HEK293 (cell line): ENCODE measurements at regions not wholly inside any gene's neighbourhood (a gene's known extent, or its start where the extent isn't known, plus 50 kb on each side); places are given as distances from the start of the nearest gene placed in this dataset.

Source experiments
- CTCF ChIA-PET: fragments of 350-600 bp; formaldehyde crosslinking; extraction: SDS; loops from one replicate; lab custom pipeline; 2021; ENCODE audit warnings: antibody characterized with exemption; lab: Yijun Ruan, JAX
- POLR2A ChIA-PET: fragments of 300-600 bp; formaldehyde crosslinking; extraction: SDS; loops from one replicate; lab custom pipeline; 2020; ENCODE audit warnings: antibody characterized with exemption, inconsistent platforms; lab: Yijun Ruan, JAX
- H3K27ac ChIP-seq: fragments of 200-500 bp; sonication (Bioruptor generic); 2 replicates; pipeline ENCODE4 v1.5.1; 2014; ENCODE audit warnings: low read depth, low read length, control low read depth, inconsistent platforms; ENCODE audit errors: extremely low read depth
- H3K36me3 ChIP-seq, 2 experiments: fragments of 200-500 bp in 1 of 2; sonication (Bioruptor generic) in 1 of 2; 1 replicate in 1 of 2; 2 replicates in 1 of 2; pipeline ENCODE4 v1.5.1; 2014 to 2017; ENCODE audit warnings: inconsistent platforms in 2 of 2, low read length in 2 of 2; ENCODE audit not compliant: control insufficient read depth in 2 of 2, insufficient read depth in 1 of 2
- H3K4me1 ChIP-seq: fragments of 200-500 bp; sonication (Bioruptor generic); 2 replicates; pipeline ENCODE4 v1.5.1; 2014; ENCODE audit warnings: mild to moderate bottlenecking, low read length, inconsistent platforms; ENCODE audit not compliant: control insufficient read depth, insufficient read depth
- H3K4me3 ChIP-seq: 2 replicates; pipeline ENCODE4 v1.5.1; 2011; ENCODE audit warnings: low read depth, mild to moderate bottlenecking, control low read depth, low read length, moderate library complexity
- H3K9me3 ChIP-seq: fragments of 200-500 bp; sonication (Bioruptor generic); 2 replicates; pipeline ENCODE4 v1.5.1; 2014; ENCODE audit warnings: low read depth, low read length, inconsistent platforms; ENCODE audit not compliant: control insufficient read depth, insufficient read depth
- KLF1 ChIP-seq: fragments of 450-650 bp; formaldehyde crosslinking; IDR thresholded peaks from 2 replicates; pipeline ENCODE4 v1.5.1; 2016; ENCODE audit warnings: missing biosample characterization, missing genetic modification characterization
- OSR2 ChIP-seq: fragments of 450-650 bp; formaldehyde crosslinking; IDR thresholded peaks from 2 replicates; pipeline ENCODE4 v1.5.1; 2016; ENCODE audit warnings: missing biosample characterization, missing genetic modification characterization
- ZNF175 ChIP-seq: fragments of 450-650 bp; formaldehyde crosslinking; IDR thresholded peaks from 2 replicates; pipeline ENCODE4 v1.5.1; 2016; ENCODE audit warnings: missing biosample characterization, missing genetic modification characterization
- ZNF2 ChIP-seq: fragments of 450-650 bp; formaldehyde crosslinking; IDR thresholded peaks from 2 replicates; pipeline ENCODE4 v1.5.1; 2016; ENCODE audit warnings: missing biosample characterization, missing genetic modification characterization
- ZNF433 ChIP-seq: fragments of 450-650 bp; formaldehyde crosslinking; IDR thresholded peaks from 2 replicates; pipeline ENCODE4 v1.5.1; 2016; ENCODE audit warnings: missing biosample characterization, missing genetic modification characterization, low read depth
- ZNF548 ChIP-seq: fragments of 450-650 bp; formaldehyde crosslinking; IDR thresholded peaks from 2 replicates; pipeline ENCODE4 v1.5.1; 2016; ENCODE audit warnings: missing biosample characterization, missing genetic modification characterization
- ZNF558 ChIP-seq: fragments of 450-650 bp; formaldehyde crosslinking; IDR thresholded peaks from 2 replicates; pipeline ENCODE4 v1.5.1; 2016; ENCODE audit warnings: missing biosample characterization, missing genetic modification characterization
- ZNF600 ChIP-seq: fragments of 450-650 bp; formaldehyde crosslinking; IDR thresholded peaks from 2 replicates; pipeline ENCODE4 v1.5.1; 2016; ENCODE audit warnings: missing biosample characterization, missing genetic modification characterization
- ZNF610 ChIP-seq: fragments of 450-650 bp; formaldehyde crosslinking; IDR thresholded peaks from 2 replicates; pipeline ENCODE4 v1.5.1; 2016; ENCODE audit warnings: missing biosample characterization, missing genetic modification characterization, borderline replicate concordance
- ZNF629 ChIP-seq: fragments of 450-650 bp; formaldehyde crosslinking; IDR thresholded peaks from 2 replicates; pipeline ENCODE4 v1.5.1; 2017; ENCODE audit warnings: missing biosample characterization, missing genetic modification characterization
- ZNF692 ChIP-seq: fragments of 450-650 bp; formaldehyde crosslinking; IDR thresholded peaks from 2 replicates; pipeline ENCODE4 v1.5.1; 2016; ENCODE audit warnings: missing biosample characterization, missing genetic modification characterization
- ZNF768 ChIP-seq: fragments of 450-650 bp; formaldehyde crosslinking; IDR thresholded peaks from 2 replicates; pipeline ENCODE4 v1.5.1; 2018; ENCODE audit warnings: missing biosample characterization, mild to moderate bottlenecking, missing genetic modification characterization
- ZSCAN23 ChIP-seq: fragments of 450-650 bp; formaldehyde crosslinking; IDR thresholded peaks from 2 replicates; pipeline ENCODE4 v1.5.1; 2016; ENCODE audit warnings: missing biosample characterization, missing genetic modification characterization
- TF ChIP-seq, protein P1 (sequence below): fragments of 450-650 bp; formaldehyde crosslinking; IDR thresholded peaks from 2 replicates; pipeline ENCODE4 v1.5.1; 2016; ENCODE audit warnings: missing biosample characterization, missing genetic modification characterization
- TF ChIP-seq, protein P2 (sequence below): fragments of 450-650 bp; formaldehyde crosslinking; IDR thresholded peaks from 2 replicates; pipeline ENCODE4 v1.5.1; 2016; ENCODE audit warnings: missing biosample characterization, missing genetic modification characterization
- TF ChIP-seq, protein P3 (sequence below): fragments of 450-650 bp; formaldehyde crosslinking; IDR thresholded peaks from 2 replicates; pipeline ENCODE4 v1.5.1; 2017; ENCODE audit warnings: missing biosample characterization, missing genetic modification characterization
- TF ChIP-seq, protein P4 (sequence below): fragments of 450-650 bp; formaldehyde crosslinking; IDR thresholded peaks from 2 replicates; pipeline ENCODE4 v1.5.0; 2017; ENCODE audit warnings: missing biosample characterization, missing genetic modification characterization, borderline replicate concordance

- CTCF ChIA-PET = interaction anchor here (0.6 to 1.0 kb wide), 2 partner anchors 514 to 657 kb away, joined by 4 read pairs; no protein-coding TSS in a partner anchor
- H3K9me3 ChIP-seq = no peaks in the 10 kb centered on the region; the same call in 1 of the 2 replicates
- H3K36me3 ChIP-seq = no peaks in the 10 kb centered on the region; a peak in 1 of 3 replicates
- no peak overlapping the region for H3K27ac ChIP-seq
- TF ChIP-seq ZNF175 (tag by site-specific recombination) (no peak), ZNF433 (no peak), KLF1 (tag by site-specific recombination) (no peak), ZNF600 (no peak), ZNF629 (no peak), OSR2 (tag by site-specific recombination) (no peak)
- TF ChIP-seq, protein P1, sequence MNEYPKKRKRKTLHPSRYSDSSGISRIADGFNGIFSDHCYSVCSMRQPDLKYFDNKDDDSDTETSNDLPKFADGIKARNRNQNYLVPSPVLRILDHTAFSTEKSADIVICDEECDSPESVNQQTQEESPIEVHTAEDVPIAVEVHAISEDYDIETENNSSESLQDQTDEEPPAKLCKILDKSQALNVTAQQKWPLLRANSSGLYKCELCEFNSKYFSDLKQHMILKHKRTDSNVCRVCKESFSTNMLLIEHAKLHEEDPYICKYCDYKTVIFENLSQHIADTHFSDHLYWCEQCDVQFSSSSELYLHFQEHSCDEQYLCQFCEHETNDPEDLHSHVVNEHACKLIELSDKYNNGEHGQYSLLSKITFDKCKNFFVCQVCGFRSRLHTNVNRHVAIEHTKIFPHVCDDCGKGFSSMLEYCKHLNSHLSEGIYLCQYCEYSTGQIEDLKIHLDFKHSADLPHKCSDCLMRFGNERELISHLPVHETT (tag by site-specific recombination) = no peak
- TF ChIP-seq, protein P2, sequence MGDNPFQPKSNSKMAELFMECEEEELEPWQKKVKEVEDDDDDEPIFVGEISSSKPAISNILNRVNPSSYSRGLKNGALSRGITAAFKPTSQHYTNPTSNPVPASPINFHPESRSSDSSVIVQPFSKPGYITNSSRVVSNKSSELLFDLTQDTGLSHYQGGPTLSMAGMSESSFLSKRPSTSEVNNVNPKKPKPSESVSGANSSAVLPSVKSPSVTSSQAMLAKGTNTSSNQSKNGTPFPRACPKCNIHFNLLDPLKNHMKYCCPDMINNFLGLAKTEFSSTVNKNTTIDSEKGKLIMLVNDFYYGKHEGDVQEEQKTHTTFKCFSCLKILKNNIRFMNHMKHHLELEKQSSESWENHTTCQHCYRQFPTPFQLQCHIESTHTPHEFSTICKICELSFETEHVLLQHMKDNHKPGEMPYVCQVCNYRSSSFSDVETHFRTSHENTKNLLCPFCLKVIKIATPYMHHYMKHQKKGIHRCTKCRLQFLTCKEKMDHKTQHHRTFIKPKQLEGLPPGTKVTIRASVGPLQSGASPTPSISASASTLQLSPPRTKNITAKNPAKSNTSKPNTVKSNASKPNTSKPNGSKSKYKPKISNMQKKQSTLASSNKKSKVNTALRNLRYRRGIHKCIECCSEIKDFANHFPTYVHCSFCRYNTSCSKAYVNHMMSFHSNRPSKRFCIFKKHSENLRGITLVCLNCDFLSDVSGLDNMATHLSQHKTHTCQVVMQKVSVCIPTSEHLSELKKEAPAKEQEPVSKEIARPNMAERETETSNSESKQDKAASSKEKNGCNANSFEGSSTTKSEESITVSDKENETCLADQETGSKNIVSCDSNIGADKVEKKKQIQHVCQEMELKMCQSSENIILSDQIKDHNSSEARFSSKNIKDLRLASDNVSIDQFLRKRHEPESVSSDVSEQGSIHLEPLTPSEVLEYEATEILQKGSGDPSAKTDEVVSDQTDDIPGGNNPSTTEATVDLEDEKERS (tag by site-specific recombination) = no peak
- POLR2A ChIA-PET = no interaction called here
- H3K4me3 ChIP-seq = no peak overlapping the region
- H3K4me1 ChIP-seq = no peaks in the 10 kb centered on the region
These were observed 219.5 kb upstream of the TSHZ3 start for GRCh38 chr19:31568724-31569123.

- Histone ChIP-seq H3K27ac (no peak overlapping the region), H3K36me3 (no peaks in the 10 kb centered on the region; a peak in 1 of 3 replicates), H3K9me3 (no peaks in the 10 kb centered on the region; the same call in 1 of the 2 replicates)
- TF ChIP-seq ZSCAN23 (no peak), ZNF558 (tag by site-specific recombination) (no peak), ZNF610 (tag by site-specific recombination) (no peak), ZNF692 (tag by site-specific recombination) (no peak), ZNF548 (tag by site-specific recombination) (no peak), ZNF2 (tag by site-specific recombination) (no peak), ZNF768 (tag by site-specific recombination) (no peak)
- TF ChIP-seq, protein P3, sequence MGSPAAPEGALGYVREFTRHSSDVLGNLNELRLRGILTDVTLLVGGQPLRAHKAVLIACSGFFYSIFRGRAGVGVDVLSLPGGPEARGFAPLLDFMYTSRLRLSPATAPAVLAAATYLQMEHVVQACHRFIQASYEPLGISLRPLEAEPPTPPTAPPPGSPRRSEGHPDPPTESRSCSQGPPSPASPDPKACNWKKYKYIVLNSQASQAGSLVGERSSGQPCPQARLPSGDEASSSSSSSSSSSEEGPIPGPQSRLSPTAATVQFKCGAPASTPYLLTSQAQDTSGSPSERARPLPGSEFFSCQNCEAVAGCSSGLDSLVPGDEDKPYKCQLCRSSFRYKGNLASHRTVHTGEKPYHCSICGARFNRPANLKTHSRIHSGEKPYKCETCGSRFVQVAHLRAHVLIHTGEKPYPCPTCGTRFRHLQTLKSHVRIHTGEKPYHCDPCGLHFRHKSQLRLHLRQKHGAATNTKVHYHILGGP = no peak
- TF ChIP-seq, protein P4, sequence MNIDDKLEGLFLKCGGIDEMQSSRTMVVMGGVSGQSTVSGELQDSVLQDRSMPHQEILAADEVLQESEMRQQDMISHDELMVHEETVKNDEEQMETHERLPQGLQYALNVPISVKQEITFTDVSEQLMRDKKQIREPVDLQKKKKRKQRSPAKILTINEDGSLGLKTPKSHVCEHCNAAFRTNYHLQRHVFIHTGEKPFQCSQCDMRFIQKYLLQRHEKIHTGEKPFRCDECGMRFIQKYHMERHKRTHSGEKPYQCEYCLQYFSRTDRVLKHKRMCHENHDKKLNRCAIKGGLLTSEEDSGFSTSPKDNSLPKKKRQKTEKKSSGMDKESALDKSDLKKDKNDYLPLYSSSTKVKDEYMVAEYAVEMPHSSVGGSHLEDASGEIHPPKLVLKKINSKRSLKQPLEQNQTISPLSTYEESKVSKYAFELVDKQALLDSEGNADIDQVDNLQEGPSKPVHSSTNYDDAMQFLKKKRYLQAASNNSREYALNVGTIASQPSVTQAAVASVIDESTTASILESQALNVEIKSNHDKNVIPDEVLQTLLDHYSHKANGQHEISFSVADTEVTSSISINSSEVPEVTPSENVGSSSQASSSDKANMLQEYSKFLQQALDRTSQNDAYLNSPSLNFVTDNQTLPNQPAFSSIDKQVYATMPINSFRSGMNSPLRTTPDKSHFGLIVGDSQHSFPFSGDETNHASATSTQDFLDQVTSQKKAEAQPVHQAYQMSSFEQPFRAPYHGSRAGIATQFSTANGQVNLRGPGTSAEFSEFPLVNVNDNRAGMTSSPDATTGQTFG = no peak
- TF ChIP-seq, all 188 proteins: peak for 0
- POLR2A ChIA-PET = no interaction called here
- CTCF ChIA-PET = interaction anchor here (0.6 kb wide), 1 partner anchor 436 kb away, joined by 3 read pairs; no protein-coding TSS in a partner anchor
- no peak overlapping the region for H3K4me3 ChIP-seq
- no peaks in the 10 kb centered on the region for H3K4me1 ChIP-seq
These were observed 221.5 kb upstream of the TSHZ3 start for GRCh38 chr19:31570718-31571117.
